NCI-H146 treated with DMSO at 0.1 percent for 48 hours (cell line): ENCODE measurements at regions not wholly inside any gene's neighbourhood (a gene's known extent, or its start where the extent isn't known, plus 50 kb on each side); places are given as distances from the start of the nearest gene placed in this dataset.

Experiments used
- DNase-seq: peaks from one replicate; lab custom pipeline; 2025; ENCODE audit not compliant: unreplicated experiment; lab: John Stamatoyannopoulos, UW

DNA sequence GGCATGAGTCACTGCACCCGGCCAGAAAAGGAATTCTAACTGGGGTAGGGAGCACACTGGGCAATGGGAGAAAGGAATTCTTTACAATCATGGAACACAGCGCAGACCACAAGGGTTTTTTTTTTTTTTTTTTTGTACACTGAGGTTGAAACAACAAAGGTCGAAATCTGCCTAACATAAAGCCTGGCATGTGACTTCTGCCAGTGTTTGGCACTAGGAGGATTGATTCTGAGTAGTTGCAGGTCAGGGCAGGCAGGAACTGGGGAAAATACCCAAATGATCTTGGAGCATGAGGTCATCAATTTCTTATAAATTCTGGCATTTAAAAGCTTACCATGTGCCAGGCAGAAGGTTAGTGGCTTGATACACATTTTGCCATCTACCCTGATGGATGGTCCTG is 202.0 kb upstream of the SNX19 start:
- DNase-seq = no peak

DNA sequence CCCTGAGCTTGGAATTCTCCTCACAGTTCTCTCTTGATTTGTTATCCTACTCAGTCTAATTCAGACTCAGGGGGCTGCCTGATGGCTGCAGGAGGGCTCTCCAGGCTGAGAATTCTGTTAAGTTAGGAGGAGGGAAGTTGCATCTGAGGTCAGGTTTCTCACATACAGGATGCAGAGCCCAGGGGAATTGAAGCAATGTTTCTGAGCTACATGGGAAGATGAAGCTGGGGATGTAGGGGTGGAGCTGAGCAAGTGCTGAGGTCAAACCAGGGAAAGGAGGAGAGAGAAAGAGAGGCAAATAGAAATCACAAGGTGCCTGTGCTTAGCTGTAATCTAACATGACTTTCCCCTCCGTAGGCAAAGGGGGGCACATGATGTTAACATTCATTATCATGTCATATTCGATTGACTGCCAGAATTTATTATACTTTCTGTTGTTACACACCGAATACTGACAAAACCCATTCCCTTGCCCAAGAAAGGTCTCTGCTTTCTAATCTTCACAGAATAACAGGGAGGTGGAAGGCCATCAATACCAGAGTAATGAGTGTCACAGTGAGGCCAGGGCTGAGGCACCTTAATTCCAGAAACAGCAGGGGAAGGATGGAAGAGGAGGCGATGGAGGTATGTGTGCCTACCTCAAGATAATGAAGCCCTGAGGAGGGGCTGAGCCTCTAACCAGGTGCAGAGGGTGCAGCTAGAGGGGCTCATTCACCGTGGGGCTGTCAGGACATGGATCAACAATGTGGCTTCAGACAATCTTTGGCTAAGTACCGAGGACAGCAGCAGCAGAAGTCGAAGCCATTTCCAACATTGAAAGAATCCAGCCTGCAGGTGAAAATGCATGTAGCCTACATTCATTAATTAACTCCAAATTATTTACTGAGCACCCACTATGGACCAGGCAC is 205.4 kb upstream of the SNX19 start:
- DNase-seq = no peak

DNA sequence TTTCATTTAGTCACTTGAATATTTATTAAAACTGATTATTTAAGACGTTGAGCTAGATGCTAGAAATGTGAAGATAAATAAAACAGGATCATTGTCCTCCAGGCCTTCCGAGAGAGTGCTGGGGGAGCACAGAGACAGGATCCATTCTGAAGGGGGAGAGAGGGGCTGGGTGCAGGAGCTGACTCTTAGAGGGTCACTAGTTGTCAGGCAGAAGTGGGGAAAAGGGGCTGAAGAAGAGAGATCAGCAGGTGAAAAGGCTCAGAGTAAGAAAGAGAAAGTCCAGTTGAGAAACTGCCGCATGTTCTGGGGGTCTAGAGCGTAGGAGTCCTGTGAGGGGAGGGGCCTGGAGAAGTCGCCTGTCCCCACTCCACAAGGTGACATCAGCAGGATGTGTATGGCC is 206.2 kb upstream of the SNX19 start:
- DNase-seq = no peak

DNA sequence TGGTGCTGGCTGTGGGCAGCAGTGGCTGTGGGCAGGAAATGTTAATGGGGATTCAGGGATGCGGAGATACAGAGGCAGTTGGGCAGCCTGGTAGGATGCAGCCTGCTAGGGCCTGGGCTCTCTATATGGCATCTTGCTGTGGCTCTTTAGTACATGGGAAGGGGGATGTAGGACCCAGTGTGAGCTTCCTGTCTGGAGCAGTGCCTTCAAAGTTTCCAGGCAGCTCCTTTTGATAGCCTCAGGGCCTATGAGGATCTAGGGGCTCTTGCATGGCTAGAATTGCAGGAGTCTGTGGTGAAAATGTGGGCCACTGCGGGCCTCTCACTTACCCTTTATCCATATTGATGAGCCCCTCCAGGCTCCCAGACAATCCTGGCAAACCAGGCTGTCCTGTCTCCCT is 213.2 kb upstream of the SNX19 start:
- DNase-seq = no peak

DNA sequence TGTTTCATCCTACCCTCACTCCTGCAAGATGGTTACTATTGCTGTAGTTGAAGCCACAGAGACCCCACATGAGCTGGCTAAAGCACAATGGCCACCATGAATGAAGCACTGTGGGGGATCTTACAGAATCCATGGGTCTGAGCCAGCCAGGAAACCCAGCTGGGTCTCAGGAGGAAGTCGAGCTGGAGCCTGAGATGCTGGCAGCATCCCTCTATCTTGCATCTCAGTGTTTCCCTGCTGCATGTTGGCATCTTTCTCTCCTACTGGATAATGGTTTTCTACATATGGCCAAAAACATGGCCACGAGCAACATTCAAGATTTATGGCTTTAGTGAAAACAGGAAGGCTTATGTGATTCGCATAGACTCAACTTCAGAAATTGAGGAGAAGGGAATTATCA is 219.3 kb upstream of the SNX19 start:
- no peak for DNase-seq

DNA sequence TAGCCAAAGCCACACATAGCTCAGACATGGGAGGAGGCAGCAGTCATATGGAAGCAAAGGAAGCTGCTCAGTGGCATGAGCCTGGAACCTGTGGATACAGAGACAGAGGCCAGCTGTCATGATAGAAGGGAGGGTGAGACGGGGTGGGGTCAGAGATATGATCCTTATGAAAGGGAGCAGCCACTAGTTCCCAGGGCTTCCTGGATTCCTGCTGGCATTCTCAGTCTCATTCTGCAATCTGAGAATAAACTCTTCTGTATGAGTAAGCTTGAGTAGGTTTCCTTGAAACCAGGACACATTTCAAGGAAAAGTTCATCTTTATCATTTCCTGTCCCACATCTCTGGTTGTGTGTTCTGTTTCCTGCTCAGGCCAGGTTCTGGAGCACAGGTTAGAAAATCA is 220.2 kb upstream of the SNX19 start:
- DNase-seq = no peak

DNA sequence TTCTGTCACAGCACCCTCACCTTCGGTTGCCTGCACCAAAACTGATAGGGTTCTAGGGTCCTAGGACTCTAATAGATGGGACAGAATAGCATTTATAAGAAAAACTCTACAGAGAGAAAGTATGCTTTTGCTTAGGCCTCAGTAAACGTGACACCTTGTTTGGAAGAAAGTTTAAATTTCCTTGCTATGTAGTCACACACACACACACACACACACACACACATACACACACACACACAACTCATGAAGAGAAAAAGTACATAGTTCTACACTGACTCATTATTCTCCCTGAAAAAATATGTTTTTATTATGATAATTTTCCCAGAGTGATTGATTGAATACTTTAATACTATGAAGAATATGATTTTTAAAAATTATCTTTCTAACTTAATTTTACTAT is 220.8 kb upstream of the SNX19 start:
- no peak for DNase-seq

DNA sequence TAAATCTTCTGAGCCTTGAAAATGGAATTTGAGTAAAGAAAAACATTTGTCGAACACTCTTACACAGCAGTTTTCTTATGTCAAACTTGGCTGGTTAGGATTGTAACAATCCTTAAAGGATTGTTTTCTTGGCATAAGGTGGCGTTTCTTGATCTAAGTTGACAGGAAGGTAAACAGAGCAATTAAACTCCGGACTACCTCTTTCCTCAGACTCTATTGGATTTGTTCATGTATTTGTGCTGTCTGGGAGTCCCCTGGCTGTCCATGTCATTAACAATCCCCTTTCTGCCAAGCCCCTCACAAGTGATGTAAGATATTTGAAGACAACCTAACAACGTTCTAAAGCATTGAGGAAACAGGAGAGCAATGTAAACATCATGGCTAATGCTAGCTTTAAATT is 222.5 kb upstream of the SNX19 start:
- no peak for DNase-seq

DNA sequence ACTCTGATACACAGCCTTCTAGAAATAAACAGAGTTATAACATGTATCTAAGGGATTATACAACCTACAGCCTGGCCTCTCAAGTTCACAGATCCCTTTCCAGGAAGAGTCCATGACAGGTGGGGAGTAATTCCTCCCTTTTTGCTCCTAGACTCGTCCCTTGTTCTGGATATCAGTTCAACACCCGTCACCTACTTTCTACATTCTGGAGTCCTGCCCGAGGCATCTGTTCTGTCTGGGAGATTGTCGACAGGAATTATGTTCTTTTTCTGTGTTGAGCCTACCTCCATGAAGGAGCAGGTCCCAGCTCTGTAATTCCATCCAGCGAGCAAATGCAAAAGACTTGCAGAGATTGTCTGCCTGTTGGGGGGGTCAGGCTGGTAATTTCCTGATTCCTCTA is 224.6 kb upstream of the NTM start:
- no peak for DNase-seq

DNA sequence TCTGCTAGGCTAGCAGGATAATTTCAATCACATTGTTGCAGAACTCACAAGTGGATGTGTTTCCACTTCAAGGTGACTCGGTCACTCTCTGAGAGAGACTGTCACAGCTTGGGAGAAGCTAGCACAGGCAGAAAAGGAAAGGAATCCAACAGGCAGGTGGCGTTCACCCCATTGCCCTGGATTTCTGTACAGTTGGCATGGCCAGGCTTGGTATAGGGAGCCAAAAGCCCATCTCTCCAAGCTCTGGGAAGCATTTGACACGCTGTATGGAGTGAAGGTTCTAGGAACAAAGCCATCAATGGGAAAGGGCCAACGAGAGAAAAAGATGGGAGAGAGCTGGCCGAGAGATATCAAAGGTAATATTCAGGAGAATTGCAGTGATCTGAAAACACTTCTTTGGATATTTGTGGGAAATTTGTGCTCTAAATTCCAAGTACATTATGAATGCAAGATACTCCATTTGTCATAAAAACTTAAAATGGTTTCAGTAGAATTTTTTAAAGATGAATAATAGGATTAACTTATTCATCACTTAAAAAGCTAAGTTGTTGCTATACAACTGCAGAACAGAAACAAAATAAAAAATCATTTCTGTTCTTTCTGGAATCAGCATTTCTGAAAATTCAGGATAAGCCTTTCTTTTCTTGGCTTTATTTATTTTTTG is 223.5 kb upstream of the NTM start:
- DNase-seq = no peak

DNA sequence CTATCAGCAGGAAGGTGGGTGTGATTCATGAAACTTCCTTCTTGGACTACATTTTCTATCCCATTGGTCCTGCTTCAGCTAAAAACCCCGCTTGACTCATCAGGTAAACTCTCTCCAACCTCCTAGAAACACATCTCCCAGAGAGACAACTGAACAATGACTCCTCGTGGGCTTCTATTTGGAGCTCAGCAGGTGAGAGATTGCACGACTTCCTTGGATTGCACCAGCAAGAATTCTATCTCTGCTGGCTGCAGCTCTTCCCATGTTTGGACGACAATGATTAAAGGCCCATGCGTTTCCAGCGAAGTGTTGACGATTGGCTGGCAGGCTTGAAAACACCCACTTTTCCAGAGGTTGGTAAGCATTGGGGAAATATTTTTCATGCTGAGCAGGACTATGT is 216.1 kb upstream of the NTM start:
- DNase-seq = no peak

DNA sequence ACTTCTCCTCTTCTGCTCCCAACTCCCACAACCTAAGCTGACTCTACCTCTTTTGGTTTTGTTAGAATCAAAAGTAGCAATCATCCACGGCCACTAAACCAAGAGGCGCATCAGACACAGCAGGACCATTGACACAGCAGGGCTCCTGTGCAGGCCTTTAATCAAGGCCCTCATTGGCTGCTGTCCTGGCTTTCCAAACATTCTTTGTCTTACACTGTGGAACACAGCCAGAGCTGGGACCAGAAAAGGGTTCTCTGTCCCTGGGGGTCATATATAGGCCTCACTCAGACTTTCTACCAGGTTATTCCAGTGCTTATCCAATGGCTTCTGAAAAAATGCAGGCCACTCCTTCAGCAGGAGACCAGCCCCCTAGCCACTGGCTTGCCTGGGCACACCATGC is 212.7 kb upstream of the NTM start:
- DNase-seq = no peak

DNA sequence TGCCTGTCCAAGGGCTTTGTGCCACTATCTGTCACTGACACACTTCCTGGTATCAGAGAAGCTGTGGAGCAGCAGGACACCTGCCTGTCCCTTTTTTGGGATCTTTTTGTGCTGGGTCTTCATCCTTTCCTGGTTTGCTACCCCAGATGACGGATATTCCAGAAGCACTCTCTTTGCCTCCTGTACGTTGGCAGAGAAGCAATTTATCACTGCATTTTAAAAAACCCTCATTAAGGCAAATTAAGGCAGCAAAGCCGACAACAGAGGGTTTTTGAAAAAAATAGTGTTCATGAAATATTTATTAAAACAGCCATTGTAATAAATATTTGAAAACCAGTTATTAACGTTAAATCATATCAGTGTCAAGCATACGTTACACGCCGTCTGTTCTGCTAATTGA is 209.6 kb upstream of the NTM start:
- no peak for DNase-seq

DNA sequence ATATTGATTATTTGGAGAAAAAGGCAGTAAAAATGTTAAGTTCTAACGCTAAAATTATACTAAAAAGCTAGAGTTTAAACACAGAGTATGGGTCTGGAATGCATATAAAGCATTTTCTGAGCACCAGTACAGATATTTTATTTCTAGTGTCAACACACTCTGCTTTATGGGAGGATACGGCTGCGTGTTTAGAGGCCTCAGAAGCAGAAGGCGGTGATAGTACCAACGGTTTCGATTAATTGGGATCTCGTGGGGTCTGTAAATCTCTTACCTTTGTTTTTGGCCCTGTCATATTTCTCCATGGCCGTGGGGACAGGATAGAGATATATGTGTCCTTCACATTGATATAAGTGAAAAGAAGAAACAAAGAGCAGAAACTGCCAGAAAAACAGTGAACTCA is 206.8 kb upstream of the NTM start:
- DNase-seq = no peak

DNA sequence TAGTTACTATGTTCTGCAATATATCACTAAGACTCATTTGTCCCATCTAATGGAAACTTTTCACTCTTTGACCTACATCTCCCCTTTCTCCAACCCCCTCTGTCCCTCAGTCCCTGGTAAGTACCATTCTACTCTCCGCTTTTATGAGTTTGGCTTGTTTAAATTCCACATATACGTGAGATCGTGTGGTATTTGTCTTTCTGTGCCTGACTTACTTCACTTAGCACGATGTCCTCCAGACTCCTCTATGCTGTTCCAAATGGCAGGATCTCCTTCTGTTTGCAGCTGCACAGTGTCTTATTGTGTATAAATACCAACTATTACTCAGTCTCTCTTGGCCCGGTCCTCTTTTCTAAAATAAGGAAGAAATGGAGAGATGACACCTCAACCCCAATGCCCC is 205.4 kb upstream of the NTM start:
- DNase-seq = no peak

DNA sequence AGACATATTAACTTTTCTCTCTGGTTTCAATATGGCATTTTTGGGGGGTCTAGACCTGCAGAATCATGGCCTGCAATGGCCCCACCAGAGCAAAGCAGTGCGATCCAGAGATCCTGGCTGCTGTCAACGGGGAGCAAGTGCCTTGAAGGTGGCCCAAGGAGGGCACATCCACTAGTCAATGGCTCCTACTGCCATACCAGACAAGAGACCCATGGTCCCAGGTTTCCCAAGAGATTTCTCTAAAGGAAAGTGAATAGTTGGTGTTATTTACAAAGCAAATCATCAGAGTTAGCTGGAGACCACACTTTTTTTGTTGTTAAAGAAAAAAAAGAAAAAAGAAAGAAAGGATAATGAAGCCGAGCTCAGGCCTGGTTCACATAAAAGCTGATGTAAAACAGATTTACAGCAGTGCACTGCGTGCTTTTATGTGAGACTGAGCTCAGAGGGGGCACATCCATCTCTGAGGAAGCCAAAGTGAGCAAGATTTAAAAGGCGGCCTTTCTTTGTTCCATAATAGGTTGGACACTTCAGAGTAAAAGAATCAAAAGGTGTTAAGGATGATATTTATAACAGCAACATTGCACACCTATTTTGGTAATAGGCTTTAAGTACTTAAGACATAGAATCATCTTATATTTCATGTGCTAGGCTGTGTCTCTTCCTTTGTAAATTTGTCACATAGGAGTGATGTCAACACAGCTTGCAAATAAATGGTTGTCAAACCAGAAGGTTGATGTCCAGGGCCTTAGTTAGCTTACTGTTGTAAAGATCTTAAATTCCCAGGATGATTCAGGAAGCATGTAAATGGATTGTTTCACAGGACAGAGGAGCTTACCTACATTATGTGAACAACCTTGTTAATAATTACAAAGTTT is 201.3 kb upstream of the NTM start:
- DNase-seq = no peak

DNA sequence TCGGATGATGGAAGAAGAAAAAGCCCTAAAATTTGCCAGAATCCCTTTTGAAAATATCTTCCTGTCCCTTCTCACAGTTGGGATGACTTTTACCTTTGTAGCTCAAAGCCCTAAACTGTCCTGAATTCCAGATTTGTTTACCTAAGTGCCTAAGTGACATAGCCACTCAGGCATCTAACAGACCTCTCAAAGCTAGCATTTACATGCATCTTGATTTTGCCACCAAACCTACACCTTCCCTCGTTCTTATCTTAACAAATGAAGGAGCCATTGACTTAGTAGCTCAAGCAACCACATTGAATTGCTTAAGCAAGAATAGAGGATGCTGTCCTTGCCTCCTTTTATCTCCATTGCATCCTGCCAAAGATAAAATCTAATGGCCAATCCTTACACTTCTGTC is 198.4 kb upstream of the NTM start:
- DNase-seq = no peak

DNA sequence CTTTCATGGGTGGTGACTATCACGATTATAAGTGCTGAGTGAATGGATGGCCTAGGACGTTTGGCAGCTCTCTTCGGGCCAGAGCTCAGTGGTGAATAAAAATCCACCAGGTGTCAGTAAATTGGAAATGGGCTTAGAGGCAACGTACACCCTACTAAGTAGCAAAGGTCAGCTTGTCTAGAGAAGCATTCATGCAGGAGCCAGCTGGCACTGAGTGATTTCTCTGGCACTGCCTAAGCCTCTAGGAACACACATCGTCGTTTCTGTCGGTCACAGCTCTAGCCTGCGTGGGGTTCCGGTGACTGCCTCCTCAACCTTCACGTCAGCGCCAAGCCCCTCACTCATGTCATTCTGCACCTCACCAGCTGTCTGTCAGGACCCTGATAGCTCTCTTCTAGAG is 192.4 kb upstream of the NTM start:
- DNase-seq = no peak

DNA sequence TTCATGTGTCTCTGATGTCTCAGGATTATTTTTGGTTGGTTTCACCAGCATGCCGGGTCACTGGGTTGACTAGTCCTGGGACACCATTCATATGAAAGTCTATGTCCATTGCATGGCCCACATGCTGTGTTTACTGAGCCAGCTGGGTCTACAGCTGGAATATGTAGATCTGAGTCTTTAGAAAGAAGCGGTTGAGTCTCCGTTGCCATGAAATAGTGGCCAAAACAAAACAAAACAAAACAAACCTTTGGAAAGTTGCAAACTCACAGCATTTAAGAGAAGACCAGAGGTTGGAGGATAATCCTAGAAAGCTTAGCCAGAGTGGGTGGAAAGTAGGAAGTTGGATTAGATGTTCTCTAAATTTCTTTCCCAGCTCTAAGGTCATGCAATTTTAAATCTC is 191.8 kb upstream of the NTM start:
- no peak for DNase-seq

DNA sequence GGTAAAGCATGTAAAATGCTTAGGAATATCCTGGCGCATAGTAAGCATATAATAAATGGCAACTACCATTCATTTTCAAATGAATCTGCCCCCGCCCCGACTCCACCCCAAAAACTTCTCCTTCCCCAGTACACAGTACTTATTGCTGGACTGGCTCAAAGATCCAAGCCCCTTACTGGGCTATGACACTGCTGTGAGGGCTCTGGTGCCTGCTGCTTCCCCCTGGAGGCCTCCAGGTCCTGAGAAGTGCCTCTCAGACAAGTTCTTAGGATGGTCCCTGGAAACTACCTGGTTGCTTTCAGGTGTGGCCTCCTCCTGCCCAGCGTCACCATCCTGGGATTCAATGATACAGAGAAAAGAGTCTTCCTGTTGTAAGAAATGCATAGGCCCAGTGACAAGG is 190.6 kb upstream of the NTM start:
- DNase-seq = no peak

DNA sequence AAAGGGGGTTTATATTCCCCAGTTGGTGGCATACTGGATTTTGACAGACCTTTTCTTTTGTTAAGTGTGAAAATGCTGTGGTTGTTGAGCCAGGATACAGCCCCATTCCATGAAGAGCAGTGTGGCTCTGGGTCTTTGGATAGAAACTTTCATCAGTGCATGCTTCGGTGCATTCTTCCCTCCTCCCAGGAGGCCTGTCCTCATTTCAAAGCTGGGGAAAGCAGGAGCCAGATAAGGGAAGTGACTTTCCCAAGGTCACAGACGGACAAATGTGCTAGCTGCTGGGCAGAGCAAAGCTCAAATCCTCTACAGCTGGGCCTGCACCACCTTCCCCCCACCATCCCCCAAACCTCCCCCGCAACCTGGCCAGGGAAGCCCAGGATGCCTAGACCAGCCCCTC is 184.5 kb upstream of the NTM start:
- no peak for DNase-seq

DNA sequence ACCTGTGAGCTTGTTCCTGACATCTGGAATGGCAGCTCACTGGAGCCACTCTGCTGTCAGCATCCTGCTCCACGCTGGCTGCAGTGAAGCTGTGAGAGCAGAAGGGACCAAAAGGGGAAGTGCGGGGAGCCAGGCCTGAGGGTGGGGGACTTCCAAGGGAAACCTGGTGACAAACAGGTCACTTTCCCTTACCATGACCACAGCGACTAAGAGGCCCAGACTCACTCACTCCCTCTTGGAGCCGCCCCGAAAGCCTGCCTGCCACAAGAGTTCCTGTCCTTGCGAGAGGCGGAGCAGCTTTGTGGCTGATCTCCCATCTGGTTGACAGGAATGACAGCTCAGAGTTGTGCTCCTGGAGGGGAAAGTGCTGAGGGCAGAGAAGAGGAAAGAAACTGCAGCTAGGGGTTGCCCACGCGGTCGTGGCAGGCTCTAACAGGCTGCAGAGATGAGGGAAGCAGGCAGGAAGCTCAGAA is 183.8 kb upstream of the NTM start:
- no peak for DNase-seq
